Fibroblast of lung (primary cell): ENCODE measurements at regions not wholly inside any gene's neighbourhood (a gene's known extent, or its start where the extent isn't known, plus 50 kb on each side); places are given as distances from the start of the nearest gene placed in this dataset.

Experiments used
- DNase-seq, 2 donors: peaks; one replicate each; pipeline versions ENCODE4 v3.0.0 to v3.0.0-alpha.2; 2010; ENCODE audit warnings: low read depth in 2 of 2
- H2AFZ ChIP-seq: 2 replicates; pipeline ENCODE4 v1.5.1; 2012; ENCODE audit warnings: low read length, control low read depth, inconsistent platforms
- H3K27ac ChIP-seq: 2 replicates; pipeline ENCODE4 v1.5.1; 2011; ENCODE audit warnings: low read length, control low read depth; ENCODE audit not compliant: insufficient read depth
- H3K27me3 ChIP-seq: 2 replicates; pipeline ENCODE4 v1.5.1; 2011; ENCODE audit warnings: mild to moderate bottlenecking, low read length; ENCODE audit not compliant: control insufficient read depth, insufficient read depth
- H3K36me3 ChIP-seq: 2 replicates; pipeline ENCODE4 v1.5.1; 2011; ENCODE audit warnings: low read length; ENCODE audit not compliant: control insufficient read depth, insufficient read depth
- H3K4me1 ChIP-seq: 2 replicates; pipeline ENCODE4 v1.5.1; 2011; ENCODE audit warnings: low read length; ENCODE audit not compliant: control insufficient read depth, insufficient read depth; ENCODE audit errors: extremely low read depth
- H3K4me2 ChIP-seq: 2 replicates; pipeline ENCODE4 v1.5.1; 2011; ENCODE audit warnings: low read length, control low read depth; ENCODE audit not compliant: insufficient read depth; ENCODE audit errors: extremely low read depth
- H3K4me3 ChIP-seq, 4 experiments: fragments of 200-600 bp in 1 of 4; sonication (generic) in 1 of 4; replicated peaks in 1 of 4; 2 replicates each; pipeline ENCODE4 v1.5.1; 2011 to 2016; ENCODE audit warnings: low read length in 4 of 4, low read depth in 3 of 4, mild to moderate bottlenecking in 3 of 4, control low read depth in 2 of 4, inconsistent platforms in 1 of 4, mixed read lengths in 1 of 4; ENCODE audit not compliant: insufficient read depth in 1 of 4; ENCODE audit errors: control extremely low read depth in 1 of 4
- H3K79me2 ChIP-seq: 2 replicates; pipeline ENCODE4 v1.5.1; 2012; ENCODE audit warnings: mild to moderate bottlenecking, low read length, inconsistent platforms; ENCODE audit not compliant: control insufficient read depth, insufficient read depth
- H3K9ac ChIP-seq: 2 replicates; pipeline ENCODE4 v1.5.1; 2011; ENCODE audit warnings: mild to moderate bottlenecking, low read length, control low read depth; ENCODE audit not compliant: insufficient read depth
- H3K9me3 ChIP-seq: 2 replicates; pipeline ENCODE4 v1.5.1; 2012; ENCODE audit warnings: low read depth, low read length; ENCODE audit not compliant: control insufficient read depth, insufficient read depth
- H4K20me1 ChIP-seq: 2 replicates; pipeline ENCODE4 v1.5.1; 2011; ENCODE audit warnings: low read length; ENCODE audit not compliant: control insufficient read depth, insufficient read depth; ENCODE audit errors: extremely low read depth
- CTCF ChIP-seq, 2 donors: IDR thresholded peaks in 1 of 2; conservative IDR thresholded peaks in 1 of 2; 1 replicate in 1 of 2; 2 replicates in 1 of 2; pipeline ENCODE4 v1.5.1; 2011 to 2012; ENCODE audit warnings: low read length in 2 of 2, control low read depth in 1 of 2, inconsistent platforms in 1 of 2, low read depth in 1 of 2, mild to moderate bottlenecking in 1 of 2
- EZH2 ChIP-seq: IDR thresholded peaks from 2 replicates; pipeline ENCODE4 v1.5.1; 2012; ENCODE audit warnings: low read length, control low read depth, mild to moderate bottlenecking; ENCODE audit errors: missing control alignments

GRCh38 chr3:55194376-55194775 is 266.5 kb upstream of the LRTM1 start:
- no peaks in the 10 kb centered on the region for H4K20me1 ChIP-seq
- H3K79me2 ChIP-seq: no peaks in the 10 kb centered on the region
- H3K27ac ChIP-seq: no peak overlapping the region
- no peak for DNase-seq
- no peak overlapping the region for H3K4me2 ChIP-seq
- no peaks in the 10 kb centered on the region for H3K9me3 ChIP-seq
- H3K4me1 ChIP-seq: peaks cover 13% of the 10 kb centered on the region
- H3K27me3 ChIP-seq: no peaks in the 10 kb centered on the region
- H3K9ac ChIP-seq: no peak overlapping the region
- no peak for TF ChIP-seq EZH2
- TF ChIP-seq CTCF (conservative IDR thresholded peaks at IDR 0.05 in 1 of 2, IDR thresholded peaks at IDR 0.05 in 1 of 2; ENCODE audit: low read depth in 1 of 2, low read length in 2 of 2): no peak
- H3K4me3 ChIP-seq: no peak overlapping the region
- H2AFZ ChIP-seq: no peak overlapping the region
- no peaks in the 10 kb centered on the region for H3K36me3 ChIP-seq

- H2AFZ ChIP-seq: no peak overlapping the region
- H3K27ac ChIP-seq: peak overlapping the region; percentile 72
- H3K4me3 ChIP-seq: no peak overlapping the region
- no peak for TF ChIP-seq CTCF (conservative IDR thresholded peaks at IDR 0.05 in 1 of 2, IDR thresholded peaks at IDR 0.05 in 1 of 2; ENCODE audit: low read depth in 1 of 2, low read length in 2 of 2)
- TF ChIP-seq EZH2: no peak
- DNase-seq: peak; percentile 93 to 100
- H3K9ac ChIP-seq: no peak overlapping the region
- H3K27me3 ChIP-seq: no peaks in the 10 kb centered on the region
- H3K9me3 ChIP-seq: no peaks in the 10 kb centered on the region
- no peaks in the 10 kb centered on the region for H3K36me3 ChIP-seq
- no peaks in the 10 kb centered on the region for H4K20me1 ChIP-seq
- no peaks in the 10 kb centered on the region for H3K79me2 ChIP-seq
- peaks cover 13% of the 10 kb centered on the region for H3K4me1 ChIP-seq
- H3K4me2 ChIP-seq: peak overlapping the region; percentile 46
Observed at GRCh38 chr3:55191911-55192775, 264.3 kb upstream of the LRTM1 start.

DNA sequence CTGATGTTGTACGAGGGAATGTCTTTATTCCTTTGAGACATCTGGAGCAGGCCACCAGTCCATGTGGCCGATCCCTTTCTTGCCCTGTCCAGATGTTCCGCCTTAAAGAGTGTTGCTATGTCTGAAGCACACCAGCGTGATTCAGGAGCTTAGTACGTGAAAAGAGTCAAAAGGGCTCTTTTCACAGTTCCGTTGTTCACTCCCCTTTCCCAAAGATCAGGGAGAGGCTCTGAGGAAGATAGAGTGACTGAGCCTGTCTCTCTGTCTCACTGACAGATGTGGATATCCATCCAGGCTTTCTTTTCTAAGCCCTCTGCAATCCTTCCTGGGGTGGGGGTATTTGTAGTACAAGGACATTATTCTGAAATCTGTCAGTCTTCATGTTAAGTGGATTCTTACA is 262.5 kb upstream of the LRTM1 start:
- no peak overlapping the region for H2AFZ ChIP-seq
- no peaks in the 10 kb centered on the region for H3K9me3 ChIP-seq
- H4K20me1 ChIP-seq: no peaks in the 10 kb centered on the region
- H3K4me2 ChIP-seq: no peak overlapping the region
- no peak overlapping the region for H3K4me3 ChIP-seq
- no peaks in the 10 kb centered on the region for H3K79me2 ChIP-seq
- peaks cover 13% of the 10 kb centered on the region for H3K4me1 ChIP-seq
- no peak overlapping the region for H3K9ac ChIP-seq
- no peak for TF ChIP-seq CTCF (conservative IDR thresholded peaks at IDR 0.05 in 1 of 2, IDR thresholded peaks at IDR 0.05 in 1 of 2; ENCODE audit: low read depth in 1 of 2, low read length in 2 of 2)
- no peak for TF ChIP-seq EZH2
- DNase-seq: peak; percentile 57 to 87
- no peaks in the 10 kb centered on the region for H3K36me3 ChIP-seq
- peak overlapping the region; percentile 72 for H3K27ac ChIP-seq
- H3K27me3 ChIP-seq: no peaks in the 10 kb centered on the region
